Suprapubic skin (tissue), 3 donors: ENCODE measurements at regions not wholly inside any gene's neighbourhood (a gene's known extent, or its start where the extent isn't known, plus 50 kb on each side); places are given as distances from the start of the nearest gene placed in this dataset.

ENCODE experiments used
- CTCF ChIP-seq, 2 donors: fragments of 200-600 bp in 1 of 2; fragments of 450-650 bp in 1 of 2; sonication (generic) in 1 of 2; IDR thresholded peaks; one replicate each; pipeline ENCODE4 v1.5.1; 2016 to 2019; ENCODE audit warnings: antibody characterized with exemption in 2 of 2, mild to moderate bottlenecking in 1 of 2, moderate library complexity in 1 of 2
- EP300 ChIP-seq: sonication (generic); formaldehyde crosslinking; IDR thresholded peaks from one replicate; pipeline ENCODE4 v1.6.1; 2017; ENCODE audit warnings: antibody characterized with exemption
- POLR2A ChIP-seq, 2 donors: fragments of 450-650 bp; IDR thresholded peaks; one replicate each; pipeline ENCODE4 v1.6.1; 2017; ENCODE audit warnings: antibody characterized with exemption in 2 of 2, mild to moderate bottlenecking in 2 of 2, moderate library complexity in 2 of 2

- TF ChIP-seq CTCF (IDR thresholded peaks at IDR 0.05) (no peak), EP300 (no peak), POLR2A (IDR thresholded peaks at IDR 0.05) (no peak)
Measured at GRCh38 chr2:794554-795241, 117.5 kb upstream of the TMEM18 start.
